ENCODE measurements at regions not wholly inside any gene's neighbourhood (a gene's known extent, or its start where the extent isn't known, plus 50 kb on each side); places are given as distances from the start of the nearest gene placed in this dataset.

- TF ChIP-seq, protein P1, sequence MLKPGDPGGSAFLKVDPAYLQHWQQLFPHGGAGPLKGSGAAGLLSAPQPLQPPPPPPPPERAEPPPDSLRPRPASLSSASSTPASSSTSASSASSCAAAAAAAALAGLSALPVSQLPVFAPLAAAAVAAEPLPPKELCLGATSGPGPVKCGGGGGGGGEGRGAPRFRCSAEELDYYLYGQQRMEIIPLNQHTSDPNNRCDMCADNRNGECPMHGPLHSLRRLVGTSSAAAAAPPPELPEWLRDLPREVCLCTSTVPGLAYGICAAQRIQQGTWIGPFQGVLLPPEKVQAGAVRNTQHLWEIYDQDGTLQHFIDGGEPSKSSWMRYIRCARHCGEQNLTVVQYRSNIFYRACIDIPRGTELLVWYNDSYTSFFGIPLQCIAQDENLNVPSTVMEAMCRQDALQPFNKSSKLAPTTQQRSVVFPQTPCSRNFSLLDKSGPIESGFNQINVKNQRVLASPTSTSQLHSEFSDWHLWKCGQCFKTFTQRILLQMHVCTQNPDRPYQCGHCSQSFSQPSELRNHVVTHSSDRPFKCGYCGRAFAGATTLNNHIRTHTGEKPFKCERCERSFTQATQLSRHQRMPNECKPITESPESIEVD (tag by site-specific recombination; IDR thresholded peaks at IDR 0.05) = no peak
- TF ChIP-seq ZNF548 (tag by site-specific recombination; IDR thresholded peaks at IDR 0.05) (no peak), ZBTB11 (tag by site-specific recombination; conservative IDR thresholded peaks at IDR 0.05; ENCODE audit: low read depth) (no peak)
These were observed 1083.8 kb upstream of the NRXN1 start (continued) for GRCh38 chr2:52115750-52116149.

- TF ChIP-seq ZNF292 (tag by site-specific recombination; IDR thresholded peaks at IDR 0.05; ENCODE audit: borderline replicate concordance, low read depth) = no peak
- no peak for TF ChIP-seq KLF17 (tag by site-specific recombination; IDR thresholded peaks at IDR 0.05)
- TF ChIP-seq ZNF510 (tag by site-specific recombination; IDR thresholded peaks at IDR 0.05; ENCODE audit: insufficient replicate concordance) = no peak
- no peak for TF ChIP-seq ZNF549 (tag by site-specific recombination; IDR thresholded peaks at IDR 0.05)
- TF ChIP-seq FEZF1 (tag by site-specific recombination; IDR thresholded peaks at IDR 0.05) = no peak
- TF ChIP-seq MEIS1 (CRISPR knock-in tag; IDR thresholded peaks at IDR 0.05; ENCODE audit: borderline replicate concordance) = no peak
- TF ChIP-seq, protein P2, sequence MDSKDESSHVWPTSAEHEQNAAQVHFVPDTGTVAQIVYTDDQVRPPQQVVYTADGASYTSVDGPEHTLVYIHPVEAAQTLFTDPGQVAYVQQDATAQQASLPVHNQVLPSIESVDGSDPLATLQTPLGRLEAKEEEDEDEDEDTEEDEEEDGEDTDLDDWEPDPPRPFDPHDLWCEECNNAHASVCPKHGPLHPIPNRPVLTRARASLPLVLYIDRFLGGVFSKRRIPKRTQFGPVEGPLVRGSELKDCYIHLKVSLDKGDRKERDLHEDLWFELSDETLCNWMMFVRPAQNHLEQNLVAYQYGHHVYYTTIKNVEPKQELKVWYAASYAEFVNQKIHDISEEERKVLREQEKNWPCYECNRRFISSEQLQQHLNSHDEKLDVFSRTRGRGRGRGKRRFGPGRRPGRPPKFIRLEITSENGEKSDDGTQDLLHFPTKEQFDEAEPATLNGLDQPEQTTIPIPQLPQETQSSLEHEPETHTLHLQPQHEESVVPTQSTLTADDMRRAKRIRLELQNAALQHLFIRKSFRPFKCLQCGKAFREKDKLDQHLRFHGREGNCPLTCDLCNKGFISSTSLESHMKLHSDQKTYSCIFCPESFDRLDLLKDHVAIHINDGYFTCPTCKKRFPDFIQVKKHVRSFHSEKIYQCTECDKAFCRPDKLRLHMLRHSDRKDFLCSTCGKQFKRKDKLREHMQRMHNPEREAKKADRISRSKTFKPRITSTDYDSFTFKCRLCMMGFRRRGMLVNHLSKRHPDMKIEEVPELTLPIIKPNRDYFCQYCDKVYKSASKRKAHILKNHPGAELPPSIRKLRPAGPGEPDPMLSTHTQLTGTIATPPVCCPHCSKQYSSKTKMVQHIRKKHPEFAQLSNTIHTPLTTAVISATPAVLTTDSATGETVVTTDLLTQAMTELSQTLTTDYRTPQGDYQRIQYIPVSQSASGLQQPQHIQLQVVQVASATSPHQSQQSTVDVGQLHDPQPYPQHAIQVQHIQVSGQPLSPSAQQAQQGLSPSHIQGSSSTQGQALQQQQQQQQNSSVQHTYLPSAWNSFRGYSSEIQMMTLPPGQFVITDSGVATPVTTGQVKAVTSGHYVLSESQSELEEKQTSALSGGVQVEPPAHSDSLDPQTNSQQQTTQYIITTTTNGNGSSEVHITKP (tag by site-specific recombination; IDR thresholded peaks at IDR 0.05) = no peak
- no peak for TF ChIP-seq ZNF560 (tag by site-specific recombination; IDR thresholded peaks at IDR 0.05; ENCODE audit: borderline replicate concordance)
- TF ChIP-seq ZFP69B (tag by site-specific recombination; IDR thresholded peaks at IDR 0.05) = no peak
- no peak for TF ChIP-seq ZNF202 (tag by site-specific recombination; IDR thresholded peaks at IDR 0.05; ENCODE audit: borderline replicate concordance)
- TF ChIP-seq ZNF10 (tag by site-specific recombination; IDR thresholded peaks at IDR 0.05) = no peak
- TF ChIP-seq KLF10 (tag by site-specific recombination; IDR thresholded peaks at IDR 0.05) = no peak
- no peak for TF ChIP-seq ZNF624 (tag by site-specific recombination; IDR thresholded peaks at IDR 0.05)
- Histone ChIP-seq H3K4me1 (ENCODE audit: control insufficient read depth, insufficient read depth, low read length) (no peaks in the 10 kb centered on the region), H3K4me3 (ENCODE audit: low read depth, low read length) (no peak overlapping the region), H3K9me3 (ENCODE audit: control insufficient read depth, insufficient read depth, low read depth, low read length) (no peaks in the 10 kb centered on the region), H3K36me3 (ENCODE audit: control insufficient read depth in 2 of 2, insufficient read depth in 1 of 2, low read length in 2 of 2) (no peaks in the 10 kb centered on the region), H3K27ac (ENCODE audit: extremely low read depth, low read depth, low read length) (no peak overlapping the region)
- ChIA-PET CTCF (no interaction called here), POLR2A (no interaction called here)
These were observed 1081.4 kb upstream of the NRXN1 start for GRCh38 chr2:52113338-52113737.
